ENCODE measurements at regions not wholly inside any gene's neighbourhood (a gene's known extent, or its start where the extent isn't known, plus 50 kb on each side); places are given as distances from the start of the nearest gene placed in this dataset.

DNA sequence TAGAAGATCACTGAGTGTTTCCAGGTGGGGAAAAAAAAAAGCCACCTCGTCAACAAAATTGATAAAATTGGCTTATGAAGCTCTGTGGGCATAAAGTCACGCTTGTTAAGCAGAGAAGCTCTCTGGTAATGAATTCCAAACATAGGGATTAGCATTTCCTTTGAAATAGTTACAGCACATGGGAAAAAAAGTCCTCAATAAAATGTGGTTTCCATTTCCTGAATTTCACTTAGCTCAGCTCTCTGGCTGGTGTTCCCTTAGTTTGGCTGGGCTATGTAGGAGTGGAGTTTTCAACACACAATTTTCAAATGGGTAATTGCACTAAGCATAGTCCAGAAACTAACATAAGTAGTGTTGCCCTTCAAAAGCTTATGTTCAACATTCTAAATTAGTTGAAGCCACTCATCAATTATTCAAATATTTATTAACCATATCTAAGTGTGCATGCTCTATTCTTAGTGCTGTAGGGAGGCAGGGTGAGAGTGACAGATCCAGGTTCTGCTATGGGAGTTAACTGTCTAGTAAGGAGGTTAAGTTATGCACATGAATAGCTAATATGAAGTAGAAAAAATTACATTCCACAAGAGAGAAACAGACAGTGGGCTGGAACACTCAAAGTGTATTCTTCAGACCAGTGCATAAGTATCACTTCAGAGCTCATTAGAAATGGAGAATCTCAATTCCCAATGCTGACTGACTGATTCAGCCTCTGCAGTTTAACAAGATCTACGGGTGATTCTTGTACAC is 445.7 kb downstream of the SMARCA1 start:
- Histone ChIP-seq H4K20me1 (peaks cover 0 to 4% (median 0%) of the 10 kb centered on the region in 11 experiments; a peak in 1 of 22 replicates), H3K36me3 (no peaks in the 10 kb centered on the region), H3K4me2 (no peak overlapping the region), H3K9me3 (replicated peaks in 1 of 11) (peaks cover 13 to 19% (median 17%) of the 10 kb centered on the region in 11 experiments), H3K9ac (no peak overlapping the region), H3K27ac (no peak overlapping the region), H3K4me1 (no peaks in the 10 kb centered on the region), H3K27me3 (peaks cover 46 to 86% (median 72%) of the 10 kb centered on the region in 11 experiments), H3K4me3 (no peak overlapping the region)
- TF ChIP-seq Cebpa-rat (IDR thresholded peaks at IDR 0.05), result no peak

DNA sequence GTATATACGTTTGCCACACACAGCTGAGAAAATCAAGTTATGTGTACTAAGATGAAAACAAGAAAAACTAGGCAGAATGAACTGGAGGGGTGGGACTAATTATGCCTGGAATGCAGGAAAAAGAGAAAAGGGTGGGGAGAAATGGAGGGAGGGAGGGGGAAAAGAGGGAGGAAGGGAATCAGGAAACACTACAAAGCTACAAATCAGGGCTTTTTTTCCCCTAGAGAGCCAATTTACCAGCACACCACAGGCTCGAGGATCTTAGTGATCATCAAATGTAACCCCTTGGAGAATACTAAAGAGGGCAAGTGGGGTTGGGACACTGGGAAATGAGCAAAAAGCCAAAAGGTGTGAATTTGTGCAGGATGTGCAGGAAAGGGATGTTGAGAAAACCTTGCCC is 451.9 kb downstream of the SMARCA1 start:
- TF ChIP-seq Cebpa-rat (IDR thresholded peaks at IDR 0.05), result no peak
- H3K9me3 ChIP-seq (replicated peaks in 1 of 11), result no peaks in the 10 kb centered on the region
- H3K36me3 ChIP-seq, result no peaks in the 10 kb centered on the region
- H3K4me1 ChIP-seq, result no peaks in the 10 kb centered on the region
- H3K4me2 ChIP-seq, result no peak overlapping the region
- H3K27ac ChIP-seq, result no peak overlapping the region
- H3K4me3 ChIP-seq, result no peak overlapping the region
- peaks cover 63 to 96% (median 86%) of the 10 kb centered on the region in 11 experiments for H3K27me3 ChIP-seq
- H4K20me1 ChIP-seq, result peaks cover 0 to 3% (median 0%) of the 10 kb centered on the region in 11 experiments; a peak in 1 of 22 replicates
- H3K9ac ChIP-seq, result no peak overlapping the region

DNA sequence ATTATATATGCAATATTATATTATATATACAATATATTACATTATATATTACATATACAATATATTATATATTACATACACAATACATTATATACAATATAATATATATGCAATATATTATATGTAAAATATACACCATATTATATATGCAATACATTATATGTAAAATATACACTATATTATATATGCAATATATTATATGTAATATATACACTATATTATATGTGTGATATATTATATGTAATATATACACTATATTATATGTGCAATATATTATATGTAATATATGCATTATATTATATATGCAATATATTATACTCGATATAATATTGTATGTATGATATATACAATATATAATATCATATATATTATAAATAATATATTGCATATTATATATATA is 457.4 kb downstream of the SMARCA1 start:
- Histone ChIP-seq H3K9me3 (replicated peaks in 1 of 11) (0 out of 22 replicates have a peak, but pooled peaks cover 0 to 5% (median 0%) of the 10 kb centered on the region in 11 experiments), H3K36me3 (no peaks in the 10 kb centered on the region), H3K4me1 (no peaks in the 10 kb centered on the region), H3K27me3 (peaks cover 30 to 72% (median 57%) of the 10 kb centered on the region in 11 experiments), H3K27ac (no peak overlapping the region), H3K4me3 (no peak overlapping the region), H3K4me2 (no peak overlapping the region), H3K9ac (no peak overlapping the region), H4K20me1 (no peaks in the 10 kb centered on the region; a peak in 1 of 22 replicates)
- TF ChIP-seq Cebpa-rat (IDR thresholded peaks at IDR 0.05), result no peak

DNA sequence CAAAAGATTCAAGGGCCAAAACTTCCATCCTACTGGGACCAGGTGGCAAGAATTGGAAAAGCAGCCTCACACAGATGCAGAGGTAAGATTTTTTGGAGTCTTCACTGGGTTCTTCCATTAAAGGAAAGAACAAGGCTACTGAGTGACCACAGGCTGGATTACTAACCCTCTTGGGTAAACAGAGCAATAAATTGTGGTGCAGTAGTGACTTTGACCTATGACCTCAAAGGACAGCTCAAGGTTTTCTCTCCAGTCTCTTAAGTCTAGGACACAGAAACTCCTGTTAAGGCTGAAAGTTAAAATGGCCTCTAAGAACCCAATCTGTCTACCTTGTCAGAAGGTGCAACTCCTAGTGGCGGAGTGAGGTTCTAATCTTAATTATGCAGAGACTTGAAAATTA is 464.9 kb downstream of the SMARCA1 start:
- no peak overlapping the region for H3K4me3 ChIP-seq
- no peak for TF ChIP-seq Cebpa-rat (IDR thresholded peaks at IDR 0.05)
- no peaks in the 10 kb centered on the region for H3K9me3 ChIP-seq (replicated peaks in 1 of 11)
- no peaks in the 10 kb centered on the region for H3K4me1 ChIP-seq
- H3K36me3 ChIP-seq, result no peaks in the 10 kb centered on the region
- H3K4me2 ChIP-seq, result no peak overlapping the region
- no peak overlapping the region for H3K27ac ChIP-seq
- H4K20me1 ChIP-seq, result no peaks in the 10 kb centered on the region
- no peak overlapping the region for H3K9ac ChIP-seq
- H3K27me3 ChIP-seq, result peaks cover 54 to 98% (median 86%) of the 10 kb centered on the region in 11 experiments

DNA sequence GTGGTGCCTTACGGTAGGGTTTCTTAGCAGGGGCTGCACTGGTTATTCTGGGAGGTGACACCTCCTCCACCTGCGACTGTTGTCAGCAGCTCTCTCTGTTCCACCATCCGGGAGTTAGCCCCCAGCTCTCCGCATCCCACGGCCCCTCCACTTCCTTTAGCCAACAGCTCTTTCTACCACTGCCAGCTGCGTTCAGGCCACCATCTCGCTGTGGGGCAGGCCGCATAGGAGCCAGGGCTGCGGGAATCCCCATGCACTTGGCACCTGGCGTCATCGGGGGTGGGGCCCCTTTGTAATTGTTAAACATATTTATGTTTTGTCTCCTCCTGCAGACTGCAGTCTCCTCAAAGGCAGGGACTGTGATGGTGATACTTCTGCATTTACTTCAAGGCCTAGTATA is 480.2 kb downstream of the SMARCA1 start:
- Histone ChIP-seq H3K9ac (no peak overlapping the region), H3K4me2 (no peak overlapping the region), H3K4me1 (no peaks in the 10 kb centered on the region), H3K36me3 (no peaks in the 10 kb centered on the region), H3K27ac (no peak overlapping the region), H3K9me3 (replicated peaks in 1 of 11) (no peaks in the 10 kb centered on the region), H3K27me3 (peaks cover 10 to 48% (median 34%) of the 10 kb centered on the region in 11 experiments; a peak in 19 of 22 replicates), H4K20me1 (peaks cover 0 to 6% (median 0%) of the 10 kb centered on the region in 11 experiments; a peak in 2 of 22 replicates), H3K4me3 (no peak overlapping the region)
- TF ChIP-seq Cebpa-rat (IDR thresholded peaks at IDR 0.05), result no peak

DNA sequence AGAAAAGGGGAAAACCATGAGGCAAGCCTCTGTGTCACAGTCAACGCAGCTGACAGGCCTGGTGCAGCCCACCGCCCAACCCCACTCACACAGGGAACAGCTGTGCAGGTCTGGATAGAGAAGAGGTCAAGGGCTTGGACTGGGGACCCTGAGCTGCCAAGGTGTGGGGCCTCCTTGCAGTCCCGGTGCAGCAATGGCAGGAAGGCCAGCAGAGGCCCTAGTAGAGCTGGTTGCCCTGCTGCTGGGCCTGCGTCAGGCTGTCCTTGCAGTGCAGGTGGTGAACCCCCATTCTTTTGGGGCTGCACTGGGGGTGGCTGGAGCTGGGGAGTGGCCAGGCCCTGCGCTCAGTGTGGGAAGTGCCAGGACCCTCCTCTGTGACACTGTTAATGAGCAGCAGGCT is 482.0 kb downstream of the SMARCA1 start:
- TF ChIP-seq Cebpa-rat (IDR thresholded peaks at IDR 0.05), result no peak
- Histone ChIP-seq H3K4me1 (no peaks in the 10 kb centered on the region), H3K36me3 (no peaks in the 10 kb centered on the region), H3K27me3 (peaks cover 22 to 66% (median 48%) of the 10 kb centered on the region in 11 experiments; a peak in 20 of 22 replicates), H3K27ac (no peak overlapping the region), H3K4me3 (no peak overlapping the region), H3K9ac (no peak overlapping the region), H4K20me1 (peaks cover 0 to 6% (median 0%) of the 10 kb centered on the region in 11 experiments; a peak in 2 of 22 replicates), H3K4me2 (no peak overlapping the region), H3K9me3 (replicated peaks in 1 of 11) (no peaks in the 10 kb centered on the region)

DNA sequence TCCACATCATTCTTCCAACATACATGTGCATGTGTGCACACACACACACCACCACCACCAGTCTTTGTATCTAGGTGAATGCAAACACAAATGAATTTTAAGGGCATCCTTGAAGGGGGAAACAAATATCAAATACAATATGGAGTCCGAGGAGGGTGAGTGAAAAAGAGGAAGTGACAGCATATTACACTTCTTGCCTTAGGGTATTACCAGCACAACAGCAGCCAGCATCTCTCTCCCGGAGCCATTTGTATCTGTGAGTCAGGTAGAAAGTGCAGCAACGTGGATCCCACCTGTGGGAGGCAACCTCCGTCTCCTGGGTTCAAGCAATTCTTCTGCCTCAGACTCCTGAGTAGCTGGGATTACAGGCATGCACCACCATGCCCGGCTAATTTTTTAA is 483.2 kb downstream of the SMARCA1 start:
- H3K9me3 ChIP-seq (replicated peaks in 1 of 11), result no peaks in the 10 kb centered on the region
- H3K9ac ChIP-seq, result no peak overlapping the region
- H3K27ac ChIP-seq, result no peak overlapping the region
- TF ChIP-seq Cebpa-rat (IDR thresholded peaks at IDR 0.05), result no peak
- no peaks in the 10 kb centered on the region for H3K36me3 ChIP-seq
- no peak overlapping the region for H3K4me3 ChIP-seq
- no peak overlapping the region for H3K4me2 ChIP-seq
- H4K20me1 ChIP-seq, result peaks cover 0 to 6% (median 0%) of the 10 kb centered on the region in 11 experiments; a peak in 3 of 22 replicates
- peaks cover 34 to 76% (median 60%) of the 10 kb centered on the region in 11 experiments for H3K27me3 ChIP-seq
- H3K4me1 ChIP-seq, result no peaks in the 10 kb centered on the region

DNA sequence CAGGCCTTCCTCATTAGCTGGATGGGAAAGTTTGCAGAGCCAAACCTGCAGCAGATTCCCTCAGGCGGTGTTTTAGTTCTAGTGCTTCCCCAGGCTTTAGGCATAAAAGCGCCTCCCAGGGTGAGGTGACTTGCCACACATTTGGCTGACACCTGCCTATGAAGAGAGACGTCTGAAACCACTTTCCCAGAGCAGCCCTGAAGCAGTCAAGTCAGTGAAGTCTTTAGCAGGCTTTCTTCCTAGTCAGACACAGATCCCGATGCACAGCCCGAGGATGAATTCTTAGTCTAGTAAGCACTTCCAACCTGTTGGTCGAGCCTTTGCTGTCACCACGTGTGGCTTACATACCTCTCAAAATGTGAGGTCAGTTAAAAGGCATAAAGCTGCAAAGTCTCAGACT is 484.1 kb downstream of the SMARCA1 start:
- H4K20me1 ChIP-seq, result peaks cover 0 to 6% (median 0%) of the 10 kb centered on the region in 11 experiments; a peak in 3 of 22 replicates
- no peak overlapping the region for H3K4me2 ChIP-seq
- H3K9ac ChIP-seq, result no peak overlapping the region
- no peaks in the 10 kb centered on the region for H3K36me3 ChIP-seq
- H3K4me1 ChIP-seq, result no peaks in the 10 kb centered on the region
- no peak overlapping the region for H3K4me3 ChIP-seq
- no peak for TF ChIP-seq Cebpa-rat (IDR thresholded peaks at IDR 0.05)
- no peaks in the 10 kb centered on the region for H3K9me3 ChIP-seq (replicated peaks in 1 of 11)
- H3K27ac ChIP-seq, result no peak overlapping the region
- peaks cover 40 to 83% (median 69%) of the 10 kb centered on the region in 11 experiments for H3K27me3 ChIP-seq

DNA sequence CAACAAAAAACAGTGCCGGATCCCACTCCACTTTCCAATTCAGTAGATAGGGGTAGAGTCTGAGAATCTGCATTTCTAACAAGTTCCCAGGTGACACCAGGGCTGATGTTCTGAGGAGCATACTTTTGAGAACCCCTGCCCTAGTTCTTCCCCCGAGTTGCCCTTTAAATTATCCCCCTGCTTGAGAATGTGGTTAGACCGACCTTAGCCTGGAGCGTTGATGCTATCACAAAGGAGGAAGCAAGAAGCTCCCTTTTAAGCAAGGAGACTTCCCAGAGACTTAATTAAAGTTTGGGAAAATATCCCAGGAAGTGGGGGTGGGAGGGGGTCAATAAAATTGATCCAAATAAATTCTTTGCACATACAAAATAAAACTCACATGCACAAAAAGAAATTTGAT is 485.9 kb downstream of the SMARCA1 start:
- Histone ChIP-seq H3K9ac (no peak overlapping the region), H4K20me1 (no peaks in the 10 kb centered on the region; a peak in 1 of 22 replicates), H3K4me3 (no peak overlapping the region), H3K27me3 (peaks cover 51 to 90% (median 75%) of the 10 kb centered on the region in 11 experiments), H3K9me3 (replicated peaks in 1 of 11) (no peaks in the 10 kb centered on the region), H3K27ac (no peak overlapping the region), H3K36me3 (no peaks in the 10 kb centered on the region), H3K4me2 (no peak overlapping the region), H3K4me1 (no peaks in the 10 kb centered on the region)
- TF ChIP-seq Cebpa-rat (IDR thresholded peaks at IDR 0.05), result no peak

DNA sequence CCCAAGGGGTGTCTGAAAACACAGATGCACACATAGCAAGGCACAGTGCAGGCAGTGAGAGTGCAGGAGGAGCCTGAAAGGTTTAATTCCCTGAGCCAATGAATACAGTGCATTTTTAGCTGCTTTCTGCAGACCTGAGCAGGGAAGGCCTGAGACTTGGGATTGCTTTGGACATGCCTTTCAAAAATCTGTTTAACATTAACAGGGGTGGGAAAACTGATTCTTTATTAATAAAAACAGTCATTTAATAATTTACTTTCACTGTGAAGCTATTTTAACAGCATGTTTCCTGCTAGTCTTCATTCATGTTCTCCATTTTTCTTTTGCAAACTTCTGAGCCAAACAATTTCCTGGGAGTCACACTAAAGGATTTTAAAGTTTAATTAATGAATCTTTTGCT is 488.1 kb downstream of the SMARCA1 start:
- H4K20me1 ChIP-seq, result no peaks in the 10 kb centered on the region; a peak in 1 of 22 replicates
- H3K36me3 ChIP-seq, result no peaks in the 10 kb centered on the region

More for the DNA sequence above, 488.1 kb downstream of the SMARCA1 start:
- H3K9ac ChIP-seq, result no peak overlapping the region
- H3K9me3 ChIP-seq (replicated peaks in 1 of 11), result no peaks in the 10 kb centered on the region
- no peak for TF ChIP-seq Cebpa-rat (IDR thresholded peaks at IDR 0.05)
- peaks cover 64 to 97% (median 95%) of the 10 kb centered on the region in 11 experiments for H3K27me3 ChIP-seq
- H3K4me2 ChIP-seq, result no peak overlapping the region
- no peak overlapping the region for H3K4me3 ChIP-seq
- H3K27ac ChIP-seq, result no peak overlapping the region
- no peaks in the 10 kb centered on the region for H3K4me1 ChIP-seq

Measured in BLaER1 treated with 17β-estradiol and CSF1 and Interleukin-3, amounts not matched to agents 10 nM and 100 nM (cell line).